ENCODE measurements at regions not wholly inside any gene's neighbourhood (a gene's known extent, or its start where the extent isn't known, plus 50 kb on each side); places are given as distances from the start of the nearest gene placed in this dataset.
"Not testable (repeated sequence)": the region's sequence is repeated elsewhere in the genome, so short reads cannot be mapped to it uniquely, and the experiment has no call there.

DNA sequence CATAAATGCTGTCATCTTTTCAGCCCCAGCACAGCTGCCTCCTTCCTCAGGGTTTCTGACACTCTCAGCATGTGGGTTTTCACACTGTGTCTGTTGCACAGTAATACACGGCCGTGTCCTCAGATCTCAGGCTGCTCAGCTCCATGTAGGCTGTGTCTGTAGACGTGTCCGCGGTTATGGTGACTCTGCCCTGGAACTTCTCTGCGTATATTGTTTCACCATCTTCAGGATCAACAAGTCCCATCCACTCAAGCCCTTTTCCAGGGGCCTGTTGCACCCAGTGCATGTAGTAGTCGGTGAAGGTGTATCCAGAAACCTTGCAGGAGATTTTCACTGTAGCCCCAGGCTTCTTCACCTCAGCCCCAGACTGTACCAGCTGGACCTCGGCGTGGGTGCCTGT lies 1210.6 kb downstream of the TMEM121 start:
- H3K4me1 ChIP-seq: no peaks in the 10 kb centered on the region
- H3K4me3 ChIP-seq: no peak overlapping the region
- TF ChIP-seq POLR2A (IDR thresholded peaks at IDR 0.05) (no peak), CTCF (IDR thresholded peaks at IDR 0.05) (no peak)
- no peaks in the 10 kb centered on the region for H3K27me3 ChIP-seq
- no peaks in the 10 kb centered on the region for H3K36me3 ChIP-seq
- H3K9me3 ChIP-seq: no peaks in the 10 kb centered on the region
- no peak for DNase-seq
- H3K27ac ChIP-seq: no peak overlapping the region
- intact Hi-C loops (cut with DNase I; ENCODE audit: low total_unique reads): no loop called here

- Histone ChIP-seq H3K36me3 (no peaks in the 10 kb centered on the region), H3K4me3 (no peak overlapping the region), H3K4me1 (no peaks in the 10 kb centered on the region), H3K27me3 (no peaks in the 10 kb centered on the region), H3K9me3 (no peaks in the 10 kb centered on the region), H3K27ac (no peak overlapping the region)
- DNase-seq: no peak
- intact Hi-C loops (cut with DNase I; ENCODE audit: low total_unique reads): no loop called here
- TF ChIP-seq CTCF (IDR thresholded peaks at IDR 0.05): no peak
- no peak for TF ChIP-seq POLR2A (IDR thresholded peaks at IDR 0.05)
Measured at GRCh38 chr14:106738075-106738474, 1211.7 kb downstream of the TMEM121 start.

- DNase-seq; H3K4me1 ChIP-seq; H3K36me3 ChIP-seq; H3K27me3 ChIP-seq; H3K9me3 ChIP-seq; intact Hi-C loops (cut with DNase I; ENCODE audit: low total_unique reads); H3K27ac ChIP-seq; H3K4me3 ChIP-seq: not testable (repeated sequence)
Measured at GRCh38 chr14:106738598-106739258, 1212.3 kb downstream of the TMEM121 start.

DNA sequence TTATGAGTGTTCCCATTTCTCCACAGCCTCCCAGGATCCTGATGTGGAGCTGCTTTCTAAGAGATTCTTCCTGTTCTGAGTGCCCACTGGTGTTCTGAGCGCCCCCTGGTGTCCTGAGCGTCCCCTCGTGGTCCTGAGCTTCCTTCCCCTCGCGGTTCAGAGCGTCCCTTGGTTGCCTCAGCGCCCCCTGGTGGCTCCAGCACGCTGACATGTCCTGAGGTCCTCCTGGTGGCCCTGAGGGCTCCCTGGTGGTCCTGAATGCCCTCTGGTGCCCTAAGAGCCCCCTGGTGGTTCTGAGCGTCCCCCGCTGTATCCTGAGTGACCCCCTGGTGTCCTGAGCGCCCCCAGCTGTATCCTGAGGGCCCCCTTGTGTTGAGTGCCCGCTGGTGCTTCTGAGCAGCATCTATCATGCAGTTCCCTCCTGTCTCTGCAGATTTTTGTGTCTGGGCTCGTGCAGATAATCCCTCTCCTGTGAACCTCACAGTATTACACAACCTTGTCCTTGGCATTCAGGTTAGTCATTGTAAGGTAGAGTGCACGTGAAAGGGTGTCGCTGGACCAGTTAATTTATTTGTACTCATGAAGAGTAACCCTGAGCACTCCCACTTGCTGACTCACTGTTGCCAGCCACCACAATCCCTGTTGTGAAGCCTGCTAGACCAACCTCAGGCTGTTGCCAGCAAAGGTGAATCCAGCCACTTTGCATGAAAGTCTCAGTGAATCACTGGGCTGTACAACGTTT lies 1214.9 kb downstream of the TMEM121 start:
- H3K9me3 ChIP-seq; DNase-seq; H3K4me1 ChIP-seq; intact Hi-C loops (cut with DNase I; ENCODE audit: low total_unique reads); H3K4me3 ChIP-seq; H3K36me3 ChIP-seq; H3K27ac ChIP-seq; H3K27me3 ChIP-seq: not testable (repeated sequence)

GRCh38 chr14:106745016-106745767 lies 1218.8 kb downstream of the TMEM121 start:
- DNase-seq; H3K27me3 ChIP-seq; intact Hi-C loops (cut with DNase I; ENCODE audit: low total_unique reads): not testable (repeated sequence)

GRCh38 chr14:106750089-106750488 lies 1223.7 kb downstream of the TMEM121 start:
- intact Hi-C loops (cut with DNase I; ENCODE audit: low total_unique reads); H3K36me3 ChIP-seq; DNase-seq; H3K27me3 ChIP-seq; H3K4me1 ChIP-seq; H3K9me3 ChIP-seq; H3K4me3 ChIP-seq; H3K27ac ChIP-seq: not testable (repeated sequence)

More at GRCh38 chr14:106745016-106745767, 1218.8 kb downstream of the TMEM121 start:
- not testable (repeated sequence) for H3K4me1 ChIP-seq, H3K27ac ChIP-seq, H3K9me3 ChIP-seq, H3K4me3 ChIP-seq, H3K36me3 ChIP-seq

GRCh38 chr14:106753751-106754150 lies 1227.4 kb downstream of the TMEM121 start:
- H3K4me1 ChIP-seq; H3K9me3 ChIP-seq; DNase-seq; intact Hi-C loops (cut with DNase I; ENCODE audit: low total_unique reads); H3K4me3 ChIP-seq; H3K27me3 ChIP-seq; H3K27ac ChIP-seq; H3K36me3 ChIP-seq: not testable (repeated sequence)

- H3K4me1 ChIP-seq; H3K4me3 ChIP-seq; DNase-seq; H3K9me3 ChIP-seq; intact Hi-C loops (cut with DNase I; ENCODE audit: low total_unique reads); H3K36me3 ChIP-seq; H3K27ac ChIP-seq; H3K27me3 ChIP-seq: not testable (repeated sequence)
Measured at GRCh38 chr14:106757444-106757843, 1231.1 kb downstream of the TMEM121 start.

DNA sequence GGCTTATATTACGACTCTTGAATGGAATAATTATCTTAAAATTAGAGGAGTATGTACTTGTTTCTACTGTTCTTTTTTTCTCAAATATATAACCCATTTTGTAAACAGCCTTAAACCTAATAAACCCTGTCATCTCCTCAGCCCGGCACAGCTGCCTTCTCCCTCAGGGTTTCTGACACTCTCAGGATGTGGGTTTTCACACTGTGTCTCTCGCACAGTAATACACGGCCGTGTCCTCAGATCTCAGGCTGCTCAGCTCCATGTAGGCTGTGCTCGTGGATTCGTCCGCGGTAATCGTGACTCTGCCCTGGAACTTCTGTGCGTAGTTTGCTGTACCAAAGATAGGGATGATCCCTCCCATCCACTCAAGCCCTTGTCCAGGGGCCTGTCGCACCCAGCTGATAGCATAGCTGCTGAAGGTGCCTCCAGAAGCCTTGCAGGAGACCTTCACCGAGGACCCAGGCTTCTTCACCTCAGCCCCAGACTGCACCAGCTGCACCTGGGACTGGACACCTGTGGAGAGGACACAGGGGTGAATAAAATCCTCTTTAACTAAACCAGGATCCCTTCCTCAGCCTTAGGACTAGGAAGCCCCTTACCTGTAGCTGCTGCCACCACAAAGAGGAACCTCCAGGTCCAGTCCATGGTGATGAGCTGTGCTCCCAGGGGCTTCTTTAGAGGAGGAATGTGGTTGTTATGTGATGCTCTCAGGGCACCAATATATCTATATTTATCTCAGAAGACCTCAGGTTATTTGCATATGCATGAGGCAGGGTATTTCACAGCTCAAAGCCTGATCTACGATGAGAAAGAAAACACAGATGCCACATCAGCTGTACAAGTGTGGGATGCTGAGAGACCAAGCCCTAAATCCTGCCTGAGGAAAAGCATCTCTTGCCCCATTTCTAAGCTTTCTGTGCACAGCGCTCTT lies 1235.8 kb downstream of the TMEM121 start:
- intact Hi-C loops (cut with DNase I; ENCODE audit: low total_unique reads); H3K27ac ChIP-seq; H3K27me3 ChIP-seq; H3K9me3 ChIP-seq; DNase-seq; H3K4me1 ChIP-seq; H3K4me3 ChIP-seq; H3K36me3 ChIP-seq: not testable (repeated sequence)
